ENCODE measurements at regions not wholly inside any gene's neighbourhood (a gene's known extent, or its start where the extent isn't known, plus 50 kb on each side); places are given as distances from the start of the nearest gene placed in this dataset.

DNA sequence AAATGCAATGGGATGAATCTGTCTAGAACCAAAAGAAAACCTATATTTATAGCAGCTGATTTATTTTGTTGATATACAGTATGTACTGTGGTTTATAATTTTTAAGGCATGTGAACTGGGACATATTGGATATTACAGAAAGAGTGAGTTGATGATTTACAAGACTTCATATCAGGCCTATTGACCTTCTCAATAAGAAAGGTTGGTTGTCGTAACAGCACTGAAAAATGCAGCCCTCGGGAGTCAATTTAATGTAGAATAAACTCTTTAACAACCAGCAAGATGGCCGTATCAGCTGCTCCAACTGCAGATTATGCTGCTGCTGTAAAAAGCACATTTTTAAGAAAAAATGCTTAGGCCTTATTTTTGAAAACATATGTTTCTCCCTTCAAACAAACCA, 407.3 kb downstream of the GXYLT1 start:
- Histone ChIP-seq H3K4me3 (ENCODE audit: low read length) (no peak overlapping the region), H3K4me1 (ENCODE audit: control insufficient read depth, insufficient read depth, low read length) (0 out of 2 replicates have a peak, but pooled peaks cover 1% of the 10 kb centered on the region), H3K36me3 (ENCODE audit: control insufficient read depth, insufficient read depth, low read length) (no peaks in the 10 kb centered on the region), H3K27ac (ENCODE audit: low read length) (no peak overlapping the region), H3K27me3 (ENCODE audit: control insufficient read depth, insufficient read depth, low read length) (no peaks in the 10 kb centered on the region), H3K9me3 (ENCODE audit: control insufficient read depth, insufficient read depth, low read length) (no peaks in the 10 kb centered on the region)
- DNase-seq (ENCODE audit: low read depth, low spot score): no peak
- WGBS (ENCODE audit: insufficient coverage, insufficient read length): no CpG with 5 or more reads among the region's 3 CpGs

DNA sequence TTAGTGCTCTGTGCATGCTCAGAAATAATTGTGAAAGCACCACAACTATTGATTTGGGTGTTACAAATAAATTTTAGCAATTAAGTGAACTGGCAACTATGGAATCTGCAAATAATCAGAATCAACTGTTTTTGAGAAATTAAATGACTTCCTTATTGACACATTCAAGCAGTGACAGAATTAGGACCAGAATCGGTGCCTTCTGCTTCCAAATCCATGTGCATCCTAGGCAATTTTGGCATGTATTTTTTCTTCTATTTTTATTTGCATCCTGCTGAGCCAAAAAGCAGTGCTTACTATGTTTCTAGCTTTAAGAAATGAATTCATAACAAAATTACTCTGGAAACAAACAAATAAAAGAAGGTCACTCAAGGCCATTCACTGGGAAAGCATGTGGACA, 408.2 kb downstream of the GXYLT1 start:
- Histone ChIP-seq H3K9me3 (ENCODE audit: control insufficient read depth, insufficient read depth, low read length) (no peaks in the 10 kb centered on the region), H3K4me1 (ENCODE audit: control insufficient read depth, insufficient read depth, low read length) (no peaks in the 10 kb centered on the region), H3K4me3 (ENCODE audit: low read length) (no peak overlapping the region), H3K27ac (ENCODE audit: low read length) (no peak overlapping the region), H3K27me3 (ENCODE audit: control insufficient read depth, insufficient read depth, low read length) (no peaks in the 10 kb centered on the region), H3K36me3 (ENCODE audit: control insufficient read depth, insufficient read depth, low read length) (no peaks in the 10 kb centered on the region)
- WGBS (ENCODE audit: insufficient coverage, insufficient read length): no CpG with 5 or more reads among the region's 1 CpG
- no peak for DNase-seq (ENCODE audit: low read depth, low spot score)

DNA sequence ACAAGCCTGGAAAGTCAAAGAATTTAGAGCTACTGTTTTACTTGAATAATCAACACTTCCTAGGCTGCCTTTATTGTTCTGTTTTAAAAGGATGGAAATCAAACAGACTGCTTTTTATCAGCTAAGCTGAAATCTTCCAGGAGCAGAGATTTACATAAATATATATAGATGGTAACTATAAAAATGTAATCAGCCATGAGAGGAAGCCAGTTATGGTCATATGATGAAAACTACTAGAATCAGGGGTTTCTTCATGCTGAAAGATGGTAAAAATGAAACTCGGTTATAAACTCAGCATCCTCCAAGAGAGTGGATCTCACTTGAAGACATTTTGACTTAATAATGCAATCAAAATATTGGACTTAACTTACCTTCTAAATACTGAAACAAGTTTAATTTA, 413.0 kb downstream of the GXYLT1 start:
- H3K9me3 ChIP-seq (ENCODE audit: control insufficient read depth, insufficient read depth, low read length): no peaks in the 10 kb centered on the region
- no CpG with 5 or more reads among the region's 1 CpG for WGBS (ENCODE audit: insufficient coverage, insufficient read length)
- H3K4me3 ChIP-seq (ENCODE audit: low read length): no peak overlapping the region
- no peak overlapping the region for H3K27ac ChIP-seq (ENCODE audit: low read length)
- H3K4me1 ChIP-seq (ENCODE audit: control insufficient read depth, insufficient read depth, low read length): no peaks in the 10 kb centered on the region
- no peaks in the 10 kb centered on the region for H3K36me3 ChIP-seq (ENCODE audit: control insufficient read depth, insufficient read depth, low read length)
- DNase-seq (ENCODE audit: low read depth, low spot score): no peak
- H3K27me3 ChIP-seq (ENCODE audit: control insufficient read depth, insufficient read depth, low read length): no peaks in the 10 kb centered on the region

DNA sequence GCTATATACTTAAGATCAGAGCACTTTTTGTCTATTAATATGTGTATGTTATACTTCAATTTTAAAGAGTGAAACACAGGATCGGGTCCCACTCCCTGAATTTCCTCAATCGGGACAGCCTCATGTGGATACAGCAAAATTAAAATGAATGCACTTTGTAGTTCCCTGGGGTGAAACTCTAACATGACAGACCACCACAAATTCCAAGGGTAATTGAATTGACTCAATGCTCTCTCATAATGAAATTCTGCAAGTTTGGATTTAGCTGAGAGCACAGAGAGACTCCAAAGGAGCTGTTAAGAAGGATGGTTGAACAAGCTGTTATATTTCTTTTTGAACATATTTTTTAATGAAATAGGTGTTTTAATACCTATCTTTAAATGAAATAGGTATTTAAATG, 413.6 kb downstream of the GXYLT1 start:
- Histone ChIP-seq H3K9me3 (ENCODE audit: control insufficient read depth, insufficient read depth, low read length) (no peaks in the 10 kb centered on the region), H3K4me3 (ENCODE audit: low read length) (no peak overlapping the region), H3K27me3 (ENCODE audit: control insufficient read depth, insufficient read depth, low read length) (no peaks in the 10 kb centered on the region), H3K4me1 (ENCODE audit: control insufficient read depth, insufficient read depth, low read length) (no peaks in the 10 kb centered on the region), H3K27ac (ENCODE audit: low read length) (no peak overlapping the region), H3K36me3 (ENCODE audit: control insufficient read depth, insufficient read depth, low read length) (no peaks in the 10 kb centered on the region)
- no CpG with 5 or more reads among the region's 2 CpGs for WGBS (ENCODE audit: insufficient coverage, insufficient read length)
- DNase-seq (ENCODE audit: low read depth, low spot score): no peak

DNA sequence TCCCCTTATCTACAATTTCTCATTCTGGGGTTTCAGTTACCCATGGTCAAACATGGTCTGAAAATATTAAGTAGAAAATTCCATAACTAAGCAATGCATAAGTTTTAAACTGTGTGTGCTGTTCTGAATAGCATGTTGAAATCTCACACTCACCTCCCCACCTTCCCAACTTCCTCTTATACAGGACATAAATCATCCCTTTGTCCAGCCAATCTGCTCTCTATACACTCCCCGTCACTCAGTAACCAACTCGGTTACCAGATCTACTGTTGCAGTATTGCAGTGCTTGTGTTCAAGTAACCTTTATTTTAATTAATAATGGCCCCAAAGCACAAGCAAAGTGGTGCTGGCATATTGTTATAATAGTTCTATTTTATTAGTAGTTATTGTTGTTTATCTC, 420.5 kb downstream of the GXYLT1 start:
- Histone ChIP-seq H3K4me3 (ENCODE audit: low read length) (no peak overlapping the region), H3K36me3 (ENCODE audit: control insufficient read depth, insufficient read depth, low read length) (no peaks in the 10 kb centered on the region), H3K9me3 (ENCODE audit: control insufficient read depth, insufficient read depth, low read length) (no peaks in the 10 kb centered on the region), H3K27ac (ENCODE audit: low read length) (no peak overlapping the region), H3K4me1 (ENCODE audit: control insufficient read depth, insufficient read depth, low read length) (peaks cover 3% of the 10 kb centered on the region; the same call in 1 of the 2 replicates), H3K27me3 (ENCODE audit: control insufficient read depth, insufficient read depth, low read length) (no peaks in the 10 kb centered on the region)
- no peak for DNase-seq (ENCODE audit: low read depth, low spot score)
- no CpG with 5 or more reads among the region's 2 CpGs for WGBS (ENCODE audit: insufficient coverage, insufficient read length)

DNA sequence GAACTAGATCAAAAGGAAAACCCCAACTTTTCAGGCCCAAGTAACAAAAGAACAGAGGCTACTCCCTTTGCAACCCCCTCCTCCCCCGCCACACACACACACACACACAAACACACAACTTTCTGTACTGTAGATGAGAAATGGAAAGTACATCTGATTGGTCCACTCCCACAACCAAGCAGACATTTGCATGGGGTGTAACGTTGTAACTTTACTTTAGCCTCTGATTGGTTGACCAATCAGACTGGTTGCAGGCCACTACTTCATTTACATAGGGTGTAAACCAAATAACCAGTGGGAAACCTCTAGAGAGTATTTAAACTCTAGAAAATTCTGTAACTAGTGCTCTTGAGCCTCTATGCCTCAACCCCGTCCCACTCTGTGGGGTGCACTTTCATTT, 425.5 kb downstream of the GXYLT1 start:
- H3K9me3 ChIP-seq (ENCODE audit: control insufficient read depth, insufficient read depth, low read length): no peaks in the 10 kb centered on the region
- no peak for DNase-seq (ENCODE audit: low read depth, low spot score)
- no CpG with 5 or more reads among the region's 3 CpGs for WGBS (ENCODE audit: insufficient coverage, insufficient read length)
- peaks cover 3% of the 10 kb centered on the region; the same call in 1 of the 2 replicates for H3K4me1 ChIP-seq (ENCODE audit: control insufficient read depth, insufficient read depth, low read length)
- H3K27ac ChIP-seq (ENCODE audit: low read length): no peak overlapping the region
- no peaks in the 10 kb centered on the region for H3K27me3 ChIP-seq (ENCODE audit: control insufficient read depth, insufficient read depth, low read length)
- no peak overlapping the region for H3K4me3 ChIP-seq (ENCODE audit: low read length)
- H3K36me3 ChIP-seq (ENCODE audit: control insufficient read depth, insufficient read depth, low read length): no peaks in the 10 kb centered on the region

DNA sequence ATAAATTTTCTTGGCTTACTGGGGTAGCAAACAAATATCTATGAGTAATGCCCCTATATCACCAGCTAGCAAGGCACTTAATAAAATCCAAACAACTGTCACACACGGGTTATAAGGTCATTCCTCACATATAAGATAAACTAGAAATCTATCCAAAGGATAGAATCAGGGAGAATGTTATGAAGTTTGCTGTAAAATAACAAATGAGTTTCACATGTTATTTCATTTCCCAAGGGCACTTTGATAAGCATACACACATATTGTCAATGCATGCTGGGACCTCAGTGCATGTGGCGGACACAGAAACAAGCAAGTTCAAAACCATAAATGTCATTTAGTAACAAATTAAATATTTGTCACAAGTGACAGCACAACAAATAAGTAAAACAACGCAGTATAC, 429.4 kb downstream of the GXYLT1 start:
- H3K27ac ChIP-seq (ENCODE audit: low read length): no peak overlapping the region
- no peak overlapping the region for H3K4me3 ChIP-seq (ENCODE audit: low read length)
- H3K27me3 ChIP-seq (ENCODE audit: control insufficient read depth, insufficient read depth, low read length): no peaks in the 10 kb centered on the region
- H3K9me3 ChIP-seq (ENCODE audit: control insufficient read depth, insufficient read depth, low read length): no peaks in the 10 kb centered on the region
- WGBS (ENCODE audit: insufficient coverage, insufficient read length): no CpG with 5 or more reads among the region's 3 CpGs
- no peak for DNase-seq (ENCODE audit: low read depth, low spot score)
- H3K4me1 ChIP-seq (ENCODE audit: control insufficient read depth, insufficient read depth, low read length): peaks cover 2% of the 10 kb centered on the region; the same call in 1 of the 2 replicates
- H3K36me3 ChIP-seq (ENCODE audit: control insufficient read depth, insufficient read depth, low read length): no peaks in the 10 kb centered on the region

DNA sequence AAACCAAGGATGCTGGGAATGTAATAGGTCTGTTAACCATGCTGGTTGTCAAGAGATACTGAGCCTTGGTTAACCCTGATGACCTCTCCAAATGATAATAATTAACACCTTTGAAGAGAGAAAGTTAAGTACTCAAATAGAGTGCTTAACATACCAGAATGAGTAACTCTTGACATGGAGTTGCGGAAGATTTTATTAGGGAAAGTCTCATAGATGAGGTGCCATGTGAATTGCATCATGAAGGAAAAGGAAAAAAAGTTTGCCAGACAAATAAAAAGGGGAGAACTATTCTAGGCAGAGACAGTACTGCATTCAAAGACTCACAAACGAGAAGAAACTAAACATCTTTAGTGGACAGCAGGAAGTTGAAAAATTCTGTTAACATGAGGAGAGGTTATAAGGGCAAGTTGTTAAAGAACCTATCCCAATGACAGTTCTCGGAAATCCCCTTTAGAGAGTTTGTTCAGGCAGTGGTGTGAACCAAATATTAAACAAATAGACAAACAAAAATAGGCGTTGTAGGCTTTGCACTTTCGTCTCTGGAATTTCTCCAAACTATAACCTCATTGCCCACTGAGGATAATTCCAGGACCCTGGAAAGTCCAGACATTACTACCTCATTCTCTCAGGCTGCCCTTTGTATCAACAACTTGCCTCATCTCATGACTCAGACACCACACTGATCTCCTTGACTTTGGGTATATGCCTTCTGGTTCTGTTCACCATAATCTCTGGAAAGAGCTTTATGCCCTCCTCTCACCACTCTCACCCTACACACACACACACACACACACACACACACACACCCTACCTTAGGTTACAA, 435.0 kb downstream of the GXYLT1 start:
- no peaks in the 10 kb centered on the region for H3K36me3 ChIP-seq (ENCODE audit: control insufficient read depth, insufficient read depth, low read length)
- no peak overlapping the region for H3K4me3 ChIP-seq (ENCODE audit: low read length)
- DNase-seq (ENCODE audit: low read depth, low spot score): no peak
- WGBS (ENCODE audit: insufficient coverage, insufficient read length): no CpG with 5 or more reads among the region's 5 CpGs
- no peaks in the 10 kb centered on the region for H3K27me3 ChIP-seq (ENCODE audit: control insufficient read depth, insufficient read depth, low read length)
- no peaks in the 10 kb centered on the region for H3K9me3 ChIP-seq (ENCODE audit: control insufficient read depth, insufficient read depth, low read length)
- H3K4me1 ChIP-seq (ENCODE audit: control insufficient read depth, insufficient read depth, low read length): peaks cover 3% of the 10 kb centered on the region; the same call in 1 of the 2 replicates
- no peak overlapping the region for H3K27ac ChIP-seq (ENCODE audit: low read length)

DNA sequence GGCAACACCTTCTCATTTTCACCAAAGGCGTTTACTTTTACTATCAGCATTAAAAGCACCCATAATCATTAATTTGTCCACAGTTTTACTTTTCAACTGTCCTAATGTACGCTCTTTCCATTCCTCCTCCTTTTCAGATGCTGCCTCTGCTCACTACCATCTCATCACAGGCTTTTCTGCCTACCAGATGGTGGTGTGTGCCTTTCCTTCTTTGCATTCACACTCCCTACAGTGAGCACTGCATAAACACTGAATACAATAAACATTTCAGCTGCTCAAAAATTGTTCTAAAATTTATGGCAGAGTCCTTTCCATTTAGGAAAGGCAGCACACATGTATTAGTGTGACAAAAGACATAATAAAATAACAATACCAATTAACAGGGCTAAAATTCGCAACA, 435.7 kb downstream of the GXYLT1 start:
- no CpG with 5 or more reads among the region's 3 CpGs for WGBS (ENCODE audit: insufficient coverage, insufficient read length)
- Histone ChIP-seq H3K4me1 (ENCODE audit: control insufficient read depth, insufficient read depth, low read length) (peaks cover 3% of the 10 kb centered on the region; the same call in 1 of the 2 replicates), H3K27ac (ENCODE audit: low read length) (no peak overlapping the region)

DNA sequence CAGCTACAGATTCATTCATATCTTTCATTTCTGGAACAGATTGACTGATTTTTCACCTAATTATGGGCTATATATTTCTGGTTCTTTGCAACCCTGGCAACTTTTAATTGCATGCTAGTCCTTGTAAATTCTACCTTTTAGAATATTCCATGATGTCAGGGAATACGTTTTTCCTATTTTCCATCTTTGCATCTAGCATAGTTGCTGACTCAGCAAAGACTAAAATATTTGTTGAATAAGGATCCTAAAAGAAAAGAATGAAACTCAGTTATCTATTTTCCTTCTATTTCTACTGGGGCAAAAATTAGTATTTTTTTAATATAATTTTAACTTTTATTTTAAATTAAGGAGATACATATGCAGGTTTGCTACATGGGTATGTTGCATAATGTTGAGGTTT, 438.3 kb downstream of the GXYLT1 start:
- no CpG with 5 or more reads among the region's 1 CpG for WGBS (ENCODE audit: insufficient coverage, insufficient read length)
- no peak overlapping the region for H3K4me3 ChIP-seq (ENCODE audit: low read length)
- no peaks in the 10 kb centered on the region for H3K9me3 ChIP-seq (ENCODE audit: control insufficient read depth, insufficient read depth, low read length)
- no peak for DNase-seq (ENCODE audit: low read depth, low spot score)
- peaks cover 3% of the 10 kb centered on the region; the same call in 1 of the 2 replicates for H3K4me1 ChIP-seq (ENCODE audit: control insufficient read depth, insufficient read depth, low read length)
- no peaks in the 10 kb centered on the region for H3K36me3 ChIP-seq (ENCODE audit: control insufficient read depth, insufficient read depth, low read length)
- no peaks in the 10 kb centered on the region for H3K27me3 ChIP-seq (ENCODE audit: control insufficient read depth, insufficient read depth, low read length)
- H3K27ac ChIP-seq (ENCODE audit: low read length): no peak overlapping the region

More for the DNA sequence above, 435.7 kb downstream of the GXYLT1 start:
- DNase-seq (ENCODE audit: low read depth, low spot score): no peak
- no peaks in the 10 kb centered on the region for H3K36me3 ChIP-seq (ENCODE audit: control insufficient read depth, insufficient read depth, low read length)
- H3K4me3 ChIP-seq (ENCODE audit: low read length): no peak overlapping the region
- no peaks in the 10 kb centered on the region for H3K27me3 ChIP-seq (ENCODE audit: control insufficient read depth, insufficient read depth, low read length)
- H3K9me3 ChIP-seq (ENCODE audit: control insufficient read depth, insufficient read depth, low read length): no peaks in the 10 kb centered on the region
